ENCODE measurements at regions not wholly inside any gene's neighbourhood (a gene's known extent, or its start where the extent isn't known, plus 50 kb on each side); places are given as distances from the start of the nearest gene placed in this dataset.

GRCh38 chr6:4636191-4636880 lies 139.9 kb upstream of the CDYL start:
- TF ChIP-seq CHCHD3 (CRISPR knock-in tag; IDR thresholded peaks at IDR 0.05), result no peak
- TF ChIP-seq ZNF740 (CRISPR knock-in tag; IDR thresholded peaks at IDR 0.05), result no peak
- TF ChIP-seq ZNF740 (tag; IDR thresholded peaks at IDR 0.05), result no peak
- TF ChIP-seq, protein P1, sequence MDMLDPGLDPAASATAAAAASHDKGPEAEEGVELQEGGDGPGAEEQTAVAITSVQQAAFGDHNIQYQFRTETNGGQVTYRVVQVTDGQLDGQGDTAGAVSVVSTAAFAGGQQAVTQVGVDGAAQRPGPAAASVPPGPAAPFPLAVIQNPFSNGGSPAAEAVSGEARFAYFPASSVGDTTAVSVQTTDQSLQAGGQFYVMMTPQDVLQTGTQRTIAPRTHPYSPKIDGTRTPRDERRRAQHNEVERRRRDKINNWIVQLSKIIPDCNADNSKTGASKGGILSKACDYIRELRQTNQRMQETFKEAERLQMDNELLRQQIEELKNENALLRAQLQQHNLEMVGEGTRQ (CRISPR knock-in tag; IDR thresholded peaks at IDR 0.05), result no peak
- TF ChIP-seq BRCA1 (IDR thresholded peaks at IDR 0.05), result no peak
- TF ChIP-seq BRCA1 (CRISPR knock-in tag; IDR thresholded peaks at IDR 0.05), result no peak
- TF ChIP-seq, protein P2, sequence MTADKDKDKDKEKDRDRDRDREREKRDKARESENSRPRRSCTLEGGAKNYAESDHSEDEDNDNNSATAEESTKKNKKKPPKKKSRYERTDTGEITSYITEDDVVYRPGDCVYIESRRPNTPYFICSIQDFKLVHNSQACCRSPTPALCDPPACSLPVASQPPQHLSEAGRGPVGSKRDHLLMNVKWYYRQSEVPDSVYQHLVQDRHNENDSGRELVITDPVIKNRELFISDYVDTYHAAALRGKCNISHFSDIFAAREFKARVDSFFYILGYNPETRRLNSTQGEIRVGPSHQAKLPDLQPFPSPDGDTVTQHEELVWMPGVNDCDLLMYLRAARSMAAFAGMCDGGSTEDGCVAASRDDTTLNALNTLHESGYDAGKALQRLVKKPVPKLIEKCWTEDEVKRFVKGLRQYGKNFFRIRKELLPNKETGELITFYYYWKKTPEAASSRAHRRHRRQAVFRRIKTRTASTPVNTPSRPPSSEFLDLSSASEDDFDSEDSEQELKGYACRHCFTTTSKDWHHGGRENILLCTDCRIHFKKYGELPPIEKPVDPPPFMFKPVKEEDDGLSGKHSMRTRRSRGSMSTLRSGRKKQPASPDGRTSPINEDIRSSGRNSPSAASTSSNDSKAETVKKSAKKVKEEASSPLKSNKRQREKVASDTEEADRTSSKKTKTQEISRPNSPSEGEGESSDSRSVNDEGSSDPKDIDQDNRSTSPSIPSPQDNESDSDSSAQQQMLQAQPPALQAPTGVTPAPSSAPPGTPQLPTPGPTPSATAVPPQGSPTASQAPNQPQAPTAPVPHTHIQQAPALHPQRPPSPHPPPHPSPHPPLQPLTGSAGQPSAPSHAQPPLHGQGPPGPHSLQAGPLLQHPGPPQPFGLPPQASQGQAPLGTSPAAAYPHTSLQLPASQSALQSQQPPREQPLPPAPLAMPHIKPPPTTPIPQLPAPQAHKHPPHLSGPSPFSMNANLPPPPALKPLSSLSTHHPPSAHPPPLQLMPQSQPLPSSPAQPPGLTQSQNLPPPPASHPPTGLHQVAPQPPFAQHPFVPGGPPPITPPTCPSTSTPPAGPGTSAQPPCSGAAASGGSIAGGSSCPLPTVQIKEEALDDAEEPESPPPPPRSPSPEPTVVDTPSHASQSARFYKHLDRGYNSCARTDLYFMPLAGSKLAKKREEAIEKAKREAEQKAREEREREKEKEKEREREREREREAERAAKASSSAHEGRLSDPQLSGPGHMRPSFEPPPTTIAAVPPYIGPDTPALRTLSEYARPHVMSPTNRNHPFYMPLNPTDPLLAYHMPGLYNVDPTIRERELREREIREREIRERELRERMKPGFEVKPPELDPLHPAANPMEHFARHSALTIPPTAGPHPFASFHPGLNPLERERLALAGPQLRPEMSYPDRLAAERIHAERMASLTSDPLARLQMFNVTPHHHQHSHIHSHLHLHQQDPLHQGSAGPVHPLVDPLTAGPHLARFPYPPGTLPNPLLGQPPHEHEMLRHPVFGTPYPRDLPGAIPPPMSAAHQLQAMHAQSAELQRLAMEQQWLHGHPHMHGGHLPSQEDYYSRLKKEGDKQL (CRISPR knock-in tag; IDR thresholded peaks at IDR 0.05; ENCODE audit: borderline replicate concordance), result no peak
- TF ChIP-seq ELF1 (tag; IDR thresholded peaks at IDR 0.05), result no peak
- no peak for TF ChIP-seq POLR2A (conservative IDR thresholded peaks at IDR 0.05)
- no peak for TF ChIP-seq RBM22 (IDR thresholded peaks at IDR 0.05; ENCODE audit: low read depth, low read length, poor library complexity, severe bottlenecking)

All from K562 (cell line).